ENCODE measurements at regions not wholly inside any gene's neighbourhood (a gene's known extent, or its start where the extent isn't known, plus 50 kb on each side); places are given as distances from the start of the nearest gene placed in this dataset.

DNA sequence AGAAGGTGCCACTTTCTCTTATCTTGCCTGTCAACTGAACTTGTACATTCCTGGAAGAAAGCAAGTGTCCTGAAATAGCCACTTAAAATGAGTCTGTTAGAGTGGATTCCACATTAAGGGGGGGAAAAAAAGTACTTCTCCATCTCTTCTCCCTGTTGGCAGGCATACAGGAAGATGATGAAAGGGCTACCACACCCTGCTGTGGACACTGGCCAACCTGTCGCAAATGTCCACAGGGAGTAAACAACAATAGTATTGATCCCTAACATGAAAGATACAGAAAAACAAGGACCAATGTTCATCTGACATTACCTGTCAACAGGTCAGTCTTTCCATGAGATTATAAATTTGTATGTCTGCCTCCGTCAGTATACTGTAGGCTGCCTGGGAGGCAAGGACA, 265.1 kb upstream of the MAP3K1 start:
- in situ Hi-C loops (cut with HindIII; ENCODE audit: low pct_unique_long_range_greater_than_20kb, low sequenced_read_pairs): no loop called here
- DNase-seq (ENCODE audit: low read depth): no peak

- in situ Hi-C loops (cut with HindIII; ENCODE audit: low pct_unique_long_range_greater_than_20kb, low sequenced_read_pairs): no loop called here
- DNase-seq (ENCODE audit: low read depth): no peak
These were observed 266.1 kb upstream of the MAP3K1 start for GRCh38 chr5:56549096-56549886.

DNA sequence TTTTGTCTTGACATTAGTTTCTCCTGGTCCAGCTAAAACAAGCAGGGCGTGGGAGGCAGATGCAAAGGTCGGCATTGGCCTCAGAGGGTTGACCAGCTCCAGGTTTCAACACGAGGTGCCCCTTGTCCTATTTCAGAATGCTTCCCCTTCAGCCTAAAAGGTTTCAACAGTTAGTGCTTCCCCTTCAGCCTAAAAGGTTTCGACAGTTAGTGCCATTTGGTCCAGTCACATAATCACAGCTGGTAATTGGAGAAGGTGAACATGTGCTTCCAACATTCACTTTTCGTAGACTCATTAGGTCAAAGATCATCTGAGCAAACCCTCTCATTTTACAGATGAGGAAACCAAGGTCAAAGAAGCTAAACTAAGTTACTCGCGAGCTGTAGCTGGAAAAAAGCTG, 270.3 kb upstream of the MAP3K1 start:
- in situ Hi-C loops (cut with HindIII; ENCODE audit: low pct_unique_long_range_greater_than_20kb, low sequenced_read_pairs): no loop called here
- no peak for DNase-seq (ENCODE audit: low read depth)

DNA sequence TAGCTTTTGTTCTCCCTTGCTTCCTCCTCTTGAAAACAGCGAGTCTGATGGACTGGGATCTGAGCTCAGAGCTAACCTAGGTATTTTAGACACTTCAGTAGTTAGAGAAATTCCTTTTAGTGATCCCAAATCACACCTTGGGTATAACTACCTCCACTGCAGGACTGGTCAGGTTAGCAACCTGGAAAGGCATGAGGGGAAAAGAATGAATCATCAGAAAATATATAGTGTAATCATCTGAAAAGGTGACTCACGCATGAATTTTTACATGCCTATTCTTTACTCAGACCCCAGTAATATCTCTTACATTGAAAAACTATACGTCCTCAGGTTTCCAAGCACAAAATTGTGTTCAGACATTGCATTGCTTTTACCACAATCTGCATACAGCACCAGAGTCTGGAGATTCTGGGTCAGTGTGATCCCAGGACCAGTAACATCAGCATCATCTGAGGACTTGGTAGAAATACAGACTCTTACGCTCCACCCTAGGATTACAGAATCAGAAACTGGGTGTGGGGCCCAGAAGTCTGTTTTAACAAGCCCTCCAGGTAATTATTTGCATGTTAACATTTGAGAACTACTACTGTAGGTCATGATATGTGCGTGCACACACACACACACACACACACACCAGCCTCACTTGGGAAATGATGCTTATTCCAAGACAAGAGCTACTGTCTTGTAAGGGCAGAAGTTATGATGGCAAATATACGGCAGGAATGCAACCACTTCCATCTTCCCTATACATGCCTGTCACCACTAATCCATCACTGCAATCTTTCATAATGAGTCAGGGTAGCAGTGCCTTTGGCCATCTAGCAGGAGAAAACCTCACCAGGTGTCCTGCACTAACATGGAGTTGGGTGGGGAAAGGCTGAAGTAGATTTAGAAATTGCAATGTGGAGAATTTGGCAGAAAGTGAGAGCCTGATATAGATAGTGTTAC, 271.6 kb upstream of the MAP3K1 start:
- in situ Hi-C loops (cut with HindIII; ENCODE audit: low pct_unique_long_range_greater_than_20kb, low sequenced_read_pairs): no loop called here
- peak; percentile 23 for DNase-seq (ENCODE audit: low read depth)

DNA sequence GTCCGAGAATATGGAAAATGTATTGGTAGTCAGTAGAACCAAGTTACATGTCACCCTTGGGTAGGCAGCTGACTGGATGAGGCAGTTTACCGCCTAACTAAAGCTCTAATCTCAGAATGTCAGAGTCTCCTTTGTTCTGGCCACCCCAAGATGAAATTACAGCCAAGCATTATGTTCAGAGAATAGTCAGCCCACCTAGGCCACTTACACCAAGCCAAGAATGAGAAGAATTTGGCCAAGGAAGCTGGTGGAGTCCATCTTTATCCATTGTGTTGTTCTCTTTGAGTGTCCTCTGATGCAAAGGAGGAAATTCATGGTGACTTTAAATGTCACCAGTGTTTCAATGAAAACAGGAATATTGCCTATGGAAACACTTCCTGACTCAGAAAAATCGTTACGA, 275.1 kb upstream of the MAP3K1 start:
- DNase-seq (ENCODE audit: low read depth): no peak
- in situ Hi-C loops (cut with HindIII; ENCODE audit: low pct_unique_long_range_greater_than_20kb, low sequenced_read_pairs): no loop called here

DNA sequence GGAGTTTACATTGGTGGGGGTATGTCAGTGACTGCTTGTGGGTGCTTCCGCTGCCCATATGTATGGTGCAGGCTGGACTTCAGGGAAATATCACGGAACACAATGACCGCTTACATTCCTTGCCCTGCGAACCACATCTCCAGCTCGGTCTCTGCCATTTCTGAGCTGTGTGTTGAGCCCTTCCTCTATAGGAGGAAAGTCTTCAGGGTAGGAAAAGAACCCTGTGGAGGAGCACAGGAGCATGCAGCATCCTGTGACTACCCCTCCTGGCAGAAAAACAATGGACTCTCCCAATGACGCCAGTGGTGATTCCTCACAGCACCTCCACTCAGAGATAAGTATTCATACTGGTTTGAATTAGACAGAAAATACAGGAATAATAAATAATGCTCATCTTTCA, 276.8 kb upstream of the MAP3K1 start:
- no peak for DNase-seq (ENCODE audit: low read depth)

DNA sequence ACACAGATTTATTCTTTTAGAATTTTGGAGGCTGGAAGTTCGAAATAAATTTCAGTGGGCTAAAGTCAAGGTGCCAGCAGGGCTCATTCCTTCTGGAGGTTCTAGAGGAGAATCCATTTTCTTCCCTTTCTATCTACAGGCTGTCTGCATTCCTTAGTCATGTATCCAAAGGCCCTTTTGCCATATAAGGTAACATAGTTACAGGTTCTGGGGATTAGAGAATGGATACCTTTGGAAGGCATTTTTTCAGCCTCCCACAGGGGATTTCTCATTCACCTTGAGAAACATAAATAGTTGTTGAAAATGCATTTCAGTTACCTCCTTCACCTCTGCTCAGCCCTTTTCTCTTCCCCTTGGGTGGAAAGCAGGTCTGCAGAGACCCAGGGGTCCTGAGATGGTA, 280.0 kb upstream of the MAP3K1 start:
- DNase-seq (ENCODE audit: low read depth): no peak
- in situ Hi-C loops (cut with HindIII; ENCODE audit: low pct_unique_long_range_greater_than_20kb, low sequenced_read_pairs): no loop called here

More for the DNA sequence above, 276.8 kb upstream of the MAP3K1 start:
- in situ Hi-C loops (cut with HindIII; ENCODE audit: low pct_unique_long_range_greater_than_20kb, low sequenced_read_pairs): no loop called here

- in situ Hi-C loops (cut with HindIII; ENCODE audit: low pct_unique_long_range_greater_than_20kb, low sequenced_read_pairs): no loop called here
- peak; percentile 74 for DNase-seq (ENCODE audit: low read depth)
These were observed 281.1 kb upstream of the MAP3K1 start for GRCh38 chr5:56534102-56534829.

GRCh38 chr5:56532466-56532865, 282.9 kb upstream of the MAP3K1 start:
- in situ Hi-C loops (cut with HindIII; ENCODE audit: low pct_unique_long_range_greater_than_20kb, low sequenced_read_pairs): no loop called here
- DNase-seq (ENCODE audit: low read depth): no peak

- DNase-seq (ENCODE audit: low read depth): no peak
- in situ Hi-C loops (cut with HindIII; ENCODE audit: low pct_unique_long_range_greater_than_20kb, low sequenced_read_pairs): no loop called here
These were observed 284.7 kb upstream of the MAP3K1 start for GRCh38 chr5:56530626-56531138.

DNA sequence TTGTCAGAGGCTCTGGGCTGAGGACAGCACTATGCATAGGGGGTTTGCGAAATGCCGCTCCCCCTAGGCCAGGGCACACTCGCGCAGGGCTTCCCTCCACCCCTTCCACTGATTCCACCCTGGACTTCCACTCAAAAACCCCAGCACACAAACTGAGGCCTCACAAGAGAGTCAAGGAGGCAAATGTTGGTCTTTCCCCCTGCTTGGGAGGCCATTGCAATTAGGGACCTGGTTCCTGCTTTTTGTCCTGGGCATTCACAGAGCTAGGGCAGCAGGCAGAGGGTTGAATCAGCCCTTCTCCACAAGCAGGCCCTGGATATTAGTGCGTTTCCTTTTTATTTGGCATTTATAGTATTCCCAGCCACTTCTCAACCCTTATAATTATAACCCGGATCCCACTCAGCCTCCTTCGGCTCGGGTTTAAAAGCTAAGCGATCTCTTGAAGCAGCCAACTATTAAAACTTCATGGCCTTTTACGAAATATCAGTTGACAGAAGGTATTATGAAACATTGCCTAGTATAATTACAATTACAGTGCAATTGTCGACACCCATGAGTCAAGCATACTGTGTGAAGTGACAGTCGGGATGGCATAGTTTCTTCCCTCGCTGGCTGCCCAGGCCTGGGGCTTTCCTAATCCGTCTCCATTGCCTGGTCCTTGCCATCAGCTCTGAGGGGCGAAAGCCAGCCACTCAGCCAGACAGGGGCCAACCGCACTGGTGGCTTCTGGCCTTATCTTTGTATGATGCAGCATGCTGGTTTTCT, 285.5 kb upstream of the MAP3K1 start:
- no peak for DNase-seq (ENCODE audit: low read depth)
- in situ Hi-C loops (cut with HindIII; ENCODE audit: low pct_unique_long_range_greater_than_20kb, low sequenced_read_pairs): no loop called here

- DNase-seq (ENCODE audit: low read depth): no peak
- in situ Hi-C loops (cut with HindIII; ENCODE audit: low pct_unique_long_range_greater_than_20kb, low sequenced_read_pairs): no loop called here
These were observed 288.2 kb upstream of the MAP3K1 start for GRCh38 chr5:56527174-56527573.

GRCh38 chr5:56525113-56525512, 290.2 kb upstream of the MAP3K1 start:
- DNase-seq (ENCODE audit: low read depth): peak; percentile 36
- in situ Hi-C loops (cut with HindIII; ENCODE audit: low pct_unique_long_range_greater_than_20kb, low sequenced_read_pairs): no loop called here

GRCh38 chr5:56523790-56524575, 290.9 kb upstream of the ANKRD55 start:
- in situ Hi-C loops (cut with HindIII; ENCODE audit: low pct_unique_long_range_greater_than_20kb, low sequenced_read_pairs): no loop called here

DNA sequence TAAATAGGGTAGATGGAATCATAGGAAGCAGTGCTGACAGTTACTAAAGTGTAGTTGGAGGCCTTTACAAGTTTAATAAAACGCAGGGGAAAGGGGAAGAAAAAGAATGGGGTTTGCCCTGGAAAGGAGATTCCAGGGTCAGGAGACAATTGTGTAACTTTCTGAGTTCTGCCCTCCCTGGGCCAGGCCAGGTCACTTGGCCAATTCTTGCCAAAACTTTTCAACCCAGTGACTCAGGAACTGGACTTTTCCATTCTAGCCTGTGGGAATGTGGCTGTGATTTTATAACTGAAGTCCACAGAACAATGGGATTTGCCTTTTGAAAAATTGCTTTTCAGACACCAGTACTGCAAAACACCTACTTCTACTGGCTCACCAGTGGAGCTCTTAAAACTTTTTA, 289.8 kb upstream of the ANKRD55 start:
- no peak for DNase-seq (ENCODE audit: low read depth)
- in situ Hi-C loops (cut with HindIII; ENCODE audit: low pct_unique_long_range_greater_than_20kb, low sequenced_read_pairs): no loop called here

More at GRCh38 chr5:56523790-56524575, 290.9 kb upstream of the ANKRD55 start:
- DNase-seq (ENCODE audit: low read depth): no peak

- in situ Hi-C loops (cut with HindIII; ENCODE audit: low pct_unique_long_range_greater_than_20kb, low sequenced_read_pairs): no loop called here
These were observed 289.0 kb upstream of the ANKRD55 start for GRCh38 chr5:56522169-56522568.

More at GRCh38 chr5:56522169-56522568, 289.0 kb upstream of the ANKRD55 start:
- DNase-seq (ENCODE audit: low read depth): no peak
